ENCODE measurements at regions not wholly inside any gene's neighbourhood (a gene's known extent, or its start where the extent isn't known, plus 50 kb on each side); places are given as distances from the start of the nearest gene placed in this dataset.

GRCh38 chr3:59644479-59645402 is 594.9 kb upstream of the CFAP20DC start:
- DNase-seq = no peak

GRCh38 chr3:59641169-59641899 is 591.5 kb upstream of the CFAP20DC start:
- DNase-seq = no peak

- DNase-seq = no peak
These were observed 583.1 kb upstream of the CFAP20DC start for GRCh38 chr3:59632760-59633573.

- DNase-seq = no peak
These were observed 581.7 kb upstream of the CFAP20DC start for GRCh38 chr3:59631482-59631881.

GRCh38 chr3:59621037-59621436 is 571.2 kb upstream of the CFAP20DC start:
- no peak for DNase-seq

GRCh38 chr3:59620325-59620724 is 570.5 kb upstream of the CFAP20DC start:
- DNase-seq = no peak

GRCh38 chr3:59612444-59612715 is 562.6 kb upstream of the CFAP20DC start:
- no peak for DNase-seq

- DNase-seq = no peak
These were observed 562.0 kb upstream of the CFAP20DC start for GRCh38 chr3:59611649-59612443.

GRCh38 chr3:59609657-59610348 is 560.0 kb upstream of the CFAP20DC start:
- no peak for DNase-seq

- DNase-seq = peak; percentile 23
These were observed 558.5 kb upstream of the CFAP20DC start for GRCh38 chr3:59608356-59608755.

GRCh38 chr3:59607656-59608055 is 557.8 kb upstream of the CFAP20DC start:
- DNase-seq = no peak

- DNase-seq = no peak
These were observed 556.9 kb upstream of the CFAP20DC start for GRCh38 chr3:59606638-59607266.

GRCh38 chr3:59605944-59606534 is 556.2 kb upstream of the CFAP20DC start:
- no peak for DNase-seq

GRCh38 chr3:59605318-59605717 is 555.5 kb upstream of the CFAP20DC start:
- DNase-seq = no peak

- DNase-seq = no peak
These were observed 551.7 kb upstream of the CFAP20DC start for GRCh38 chr3:59601486-59601885.

GRCh38 chr3:59600631-59601030 is 550.8 kb upstream of the CFAP20DC start:
- no peak for DNase-seq

GRCh38 chr3:59596741-59597140 is 546.9 kb upstream of the CFAP20DC start:
- DNase-seq = no peak

- DNase-seq = no peak
These were observed 546.0 kb upstream of the CFAP20DC start for GRCh38 chr3:59595830-59596229.

GRCh38 chr3:59593380-59593779 is 543.6 kb upstream of the CFAP20DC start:
- no peak for DNase-seq

- DNase-seq = no peak
These were observed 531.2 kb upstream of the CFAP20DC start for GRCh38 chr3:59580996-59581395.

GRCh38 chr3:59580499-59580898 is 530.7 kb upstream of the CFAP20DC start:
- no peak for DNase-seq

All from NCI-H1436 (cell line).